ENCODE measurements at regions not wholly inside any gene's neighbourhood (a gene's known extent, or its start where the extent isn't known, plus 50 kb on each side); places are given as distances from the start of the nearest gene placed in this dataset.

DNA sequence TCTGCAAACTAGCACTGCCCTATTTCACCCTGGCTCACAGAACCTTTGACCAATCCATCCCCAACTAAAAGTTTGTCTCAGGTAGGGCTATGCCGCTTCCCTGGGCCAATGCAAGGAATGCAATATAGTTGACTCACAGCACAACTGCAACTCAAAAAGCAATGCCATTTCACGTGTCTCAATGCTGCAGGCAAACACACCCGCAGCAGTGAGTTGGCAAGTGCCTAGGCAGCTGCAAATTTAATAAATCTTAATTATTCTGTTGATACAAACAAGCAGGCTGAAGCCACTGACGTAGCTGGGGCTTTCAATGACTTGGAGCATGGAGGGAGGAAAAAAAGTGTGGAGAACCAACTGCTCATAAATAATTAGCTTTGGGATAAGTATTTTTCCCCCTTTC, 87.9 kb downstream of the SYNE3 start:
- Histone ChIP-seq H3K79me2 (no peaks in the 10 kb centered on the region), H3K27ac (no peak overlapping the region), H3K9ac (no peak overlapping the region), H3K27me3 (ENCODE audit: control insufficient read depth, insufficient read depth, low read length) (no peaks in the 10 kb centered on the region), H3K9me3 (ENCODE audit: control insufficient read depth, low read length) (no peaks in the 10 kb centered on the region), H3K4me1 (no peaks in the 10 kb centered on the region), H3K4me3 (ENCODE audit: low read depth, low read length) (no peak overlapping the region), H2AFZ (no peak overlapping the region), H3K36me3 (ENCODE audit: control insufficient read depth, insufficient read depth, low read length) (no peaks in the 10 kb centered on the region), H3K4me2 (ENCODE audit: low read length) (no peak overlapping the region)
- TF ChIP-seq, protein P1, sequence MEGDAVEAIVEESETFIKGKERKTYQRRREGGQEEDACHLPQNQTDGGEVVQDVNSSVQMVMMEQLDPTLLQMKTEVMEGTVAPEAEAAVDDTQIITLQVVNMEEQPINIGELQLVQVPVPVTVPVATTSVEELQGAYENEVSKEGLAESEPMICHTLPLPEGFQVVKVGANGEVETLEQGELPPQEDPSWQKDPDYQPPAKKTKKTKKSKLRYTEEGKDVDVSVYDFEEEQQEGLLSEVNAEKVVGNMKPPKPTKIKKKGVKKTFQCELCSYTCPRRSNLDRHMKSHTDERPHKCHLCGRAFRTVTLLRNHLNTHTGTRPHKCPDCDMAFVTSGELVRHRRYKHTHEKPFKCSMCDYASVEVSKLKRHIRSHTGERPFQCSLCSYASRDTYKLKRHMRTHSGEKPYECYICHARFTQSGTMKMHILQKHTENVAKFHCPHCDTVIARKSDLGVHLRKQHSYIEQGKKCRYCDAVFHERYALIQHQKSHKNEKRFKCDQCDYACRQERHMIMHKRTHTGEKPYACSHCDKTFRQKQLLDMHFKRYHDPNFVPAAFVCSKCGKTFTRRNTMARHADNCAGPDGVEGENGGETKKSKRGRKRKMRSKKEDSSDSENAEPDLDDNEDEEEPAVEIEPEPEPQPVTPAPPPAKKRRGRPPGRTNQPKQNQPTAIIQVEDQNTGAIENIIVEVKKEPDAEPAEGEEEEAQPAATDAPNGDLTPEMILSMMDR (IDR thresholded peaks at IDR 0.05) = no peak

DNA sequence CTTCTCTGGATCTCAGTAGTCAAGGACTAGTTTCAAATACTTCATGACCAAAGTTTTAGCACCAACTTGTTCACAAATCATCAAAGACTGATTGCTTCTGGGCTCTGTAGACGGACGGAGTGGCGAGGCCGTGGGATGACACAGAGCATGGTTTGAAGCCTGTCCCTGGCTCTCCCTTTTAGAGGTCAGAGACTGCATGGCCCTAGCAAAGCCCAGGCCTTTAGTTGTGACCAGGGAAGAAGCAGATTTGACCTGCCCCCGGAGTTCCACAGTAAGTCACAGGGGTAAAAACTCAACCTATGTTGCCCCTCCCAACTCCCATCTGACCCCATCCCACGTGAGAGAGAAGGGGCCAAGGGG, 90.4 kb downstream of the SYNE3 start:
- Histone ChIP-seq H2AFZ (no peak overlapping the region), H3K79me2 (no peaks in the 10 kb centered on the region), H3K4me1 (no peaks in the 10 kb centered on the region), H3K27me3 (ENCODE audit: control insufficient read depth, insufficient read depth, low read length) (no peaks in the 10 kb centered on the region), H3K36me3 (ENCODE audit: control insufficient read depth, insufficient read depth, low read length) (no peaks in the 10 kb centered on the region), H3K27ac (no peak overlapping the region), H3K4me3 (ENCODE audit: low read depth, low read length) (no peak overlapping the region), H3K4me2 (ENCODE audit: low read length) (no peak overlapping the region), H3K9ac (no peak overlapping the region), H3K9me3 (ENCODE audit: control insufficient read depth, low read length) (no peaks in the 10 kb centered on the region)
- TF ChIP-seq, protein P1 (IDR thresholded peaks at IDR 0.05) = no peak

DNA sequence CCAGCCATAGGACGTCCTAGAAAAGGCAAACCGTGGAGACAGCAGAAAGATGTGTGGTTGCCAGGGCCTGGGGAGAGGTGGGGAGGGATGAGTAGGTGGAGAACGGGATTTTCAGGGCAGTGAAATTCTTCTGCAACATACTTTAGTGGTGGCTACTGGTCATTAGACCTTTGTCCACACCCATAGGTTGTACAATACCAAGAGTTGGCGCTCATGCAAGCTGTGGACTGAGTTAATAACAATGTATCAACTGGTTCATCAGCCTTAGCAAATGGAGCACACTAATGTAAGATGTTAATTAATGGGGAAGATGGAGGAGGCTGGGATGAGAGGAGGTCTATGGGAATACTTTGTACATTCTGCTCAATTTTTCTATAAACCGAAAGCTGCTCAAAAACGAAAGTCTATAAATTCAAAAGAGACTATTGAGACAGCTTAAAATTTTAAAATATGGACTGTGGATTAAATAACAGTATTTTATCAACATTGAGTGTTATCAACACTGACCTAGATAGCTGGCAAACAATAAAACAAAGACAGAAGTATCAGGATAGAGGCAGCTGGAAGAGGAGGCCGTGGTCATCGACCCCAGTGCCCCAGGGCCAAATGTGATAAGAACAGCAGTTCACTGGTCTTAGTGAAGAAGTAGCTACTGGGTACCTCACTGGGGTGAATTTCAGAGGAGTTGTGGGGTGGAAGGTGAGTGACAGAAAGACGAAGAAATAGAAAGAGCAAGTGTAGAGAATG, 90.9 kb downstream of the SYNE3 start:
- TF ChIP-seq, protein P1 (IDR thresholded peaks at IDR 0.05) = no peak
- no peaks in the 10 kb centered on the region for H3K9me3 ChIP-seq (ENCODE audit: control insufficient read depth, low read length)
- H3K36me3 ChIP-seq (ENCODE audit: control insufficient read depth, insufficient read depth, low read length) = no peaks in the 10 kb centered on the region

DNA sequence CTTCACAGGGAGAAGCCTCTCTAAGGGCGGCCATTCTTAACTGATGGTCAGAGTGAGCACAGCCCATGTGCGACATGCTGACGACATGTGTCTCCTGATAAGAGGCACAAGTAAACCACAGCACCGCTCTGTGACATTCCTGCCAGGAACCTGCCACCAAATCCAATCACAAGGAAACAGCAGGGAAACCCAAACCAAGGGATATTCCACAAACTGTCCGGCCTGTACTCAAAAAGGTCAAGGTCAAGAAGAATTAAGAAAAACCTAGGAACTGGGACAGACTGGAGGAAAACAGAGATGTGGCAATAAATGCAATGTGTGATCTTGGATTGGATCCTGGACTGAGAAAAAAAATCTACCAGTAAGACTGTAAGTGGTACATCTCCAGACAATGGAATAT, 91.9 kb downstream of the SYNE3 start:
- Histone ChIP-seq H2AFZ (no peak overlapping the region), H3K4me1 (no peaks in the 10 kb centered on the region), H3K27ac (no peak overlapping the region), H3K27me3 (ENCODE audit: control insufficient read depth, insufficient read depth, low read length) (no peaks in the 10 kb centered on the region), H3K9ac (no peak overlapping the region), H3K79me2 (no peaks in the 10 kb centered on the region), H3K36me3 (ENCODE audit: control insufficient read depth, insufficient read depth, low read length) (no peaks in the 10 kb centered on the region), H3K4me2 (ENCODE audit: low read length) (no peak overlapping the region), H3K4me3 (ENCODE audit: low read depth, low read length) (no peak overlapping the region), H3K9me3 (ENCODE audit: control insufficient read depth, low read length) (no peaks in the 10 kb centered on the region)
- TF ChIP-seq, protein P1 (IDR thresholded peaks at IDR 0.05) = no peak

More for the DNA sequence above, 90.9 kb downstream of the SYNE3 start:
- H2AFZ ChIP-seq = no peak overlapping the region
- no peaks in the 10 kb centered on the region for H3K27me3 ChIP-seq (ENCODE audit: control insufficient read depth, insufficient read depth, low read length)
- no peak overlapping the region for H3K4me3 ChIP-seq (ENCODE audit: low read depth, low read length)
- no peak overlapping the region for H3K27ac ChIP-seq
- no peaks in the 10 kb centered on the region for H3K79me2 ChIP-seq
- no peaks in the 10 kb centered on the region for H3K4me1 ChIP-seq
- no peak overlapping the region for H3K9ac ChIP-seq
- no peak overlapping the region for H3K4me2 ChIP-seq (ENCODE audit: low read length)

DNA sequence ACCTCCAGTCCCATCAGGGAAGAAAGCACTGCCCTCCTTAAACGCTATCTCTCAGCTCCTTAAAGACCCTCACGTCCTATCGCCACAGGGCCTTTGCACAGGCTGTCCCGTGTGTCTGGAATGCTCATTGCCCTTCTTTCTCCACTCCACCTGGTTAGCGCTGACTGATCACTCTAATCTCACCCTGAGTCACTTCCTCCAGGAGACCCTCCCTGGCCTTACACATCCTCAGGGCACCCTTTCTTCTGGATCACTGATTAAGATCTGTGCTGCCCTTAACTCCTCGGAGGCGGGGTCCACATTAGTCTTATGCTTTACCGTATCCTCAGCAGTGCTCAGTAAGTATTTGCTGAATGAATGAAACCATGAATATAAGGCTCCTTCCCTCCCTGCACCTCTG, 94.7 kb downstream of the SYNE3 start:
- H3K36me3 ChIP-seq (ENCODE audit: control insufficient read depth, insufficient read depth, low read length) = no peaks in the 10 kb centered on the region
- no peak overlapping the region for H3K9ac ChIP-seq
- no peak overlapping the region for H3K4me2 ChIP-seq (ENCODE audit: low read length)
- H3K4me3 ChIP-seq (ENCODE audit: low read depth, low read length) = no peak overlapping the region
- H3K27me3 ChIP-seq (ENCODE audit: control insufficient read depth, insufficient read depth, low read length) = no peaks in the 10 kb centered on the region
- no peaks in the 10 kb centered on the region for H3K4me1 ChIP-seq
- TF ChIP-seq, protein P1 (IDR thresholded peaks at IDR 0.05) = no peak
- no peaks in the 10 kb centered on the region for H3K9me3 ChIP-seq (ENCODE audit: control insufficient read depth, low read length)
- no peak overlapping the region for H3K27ac ChIP-seq
- no peak overlapping the region for H2AFZ ChIP-seq
- no peaks in the 10 kb centered on the region for H3K79me2 ChIP-seq
